Mesenchymal stem cell (in vitro differentiated cells and primary cell): ENCODE measurements at regions not wholly inside any gene's neighbourhood (a gene's known extent, or its start where the extent isn't known, plus 50 kb on each side); places are given as distances from the start of the nearest gene placed in this dataset.
"Not testable (repeated sequence)": the region's sequence is repeated elsewhere in the genome, so short reads cannot be mapped to it uniquely, and the experiment has no call there.

ENCODE experiments used
- DNase-seq: peaks from one replicate; pipeline ENCODE4 v3.0.0-alpha.2; 2013
- H2AFZ ChIP-seq: one replicate; pipeline ENCODE4 v1.6.1; 2013; ENCODE audit warnings: low read depth, mild to moderate bottlenecking, control low read depth, inconsistent platforms, low read length, moderate library complexity
- H2AK5ac ChIP-seq: 2 replicates; pipeline ENCODE4 v1.6.1; 2013; ENCODE audit warnings: low read length, moderate library complexity, mild to moderate bottlenecking, inconsistent platforms; ENCODE audit not compliant: severe bottlenecking
- H2BK120ac ChIP-seq: one replicate; pipeline ENCODE4 v1.6.1; 2013; ENCODE audit warnings: low read depth, mild to moderate bottlenecking, inconsistent platforms, low read length, moderate library complexity
- H2BK12ac ChIP-seq, 2 experiments: one replicate each; pipeline ENCODE4 v1.6.1; 2013; ENCODE audit warnings: inconsistent platforms in 2 of 2, low read length in 2 of 2, mild to moderate bottlenecking in 2 of 2, moderate library complexity in 2 of 2, control low read depth in 1 of 2
- H2BK15ac ChIP-seq: one replicate; pipeline ENCODE4 v1.6.1; 2013; ENCODE audit warnings: mild to moderate bottlenecking, low read depth, inconsistent platforms; ENCODE audit not compliant: poor library complexity, severe bottlenecking
- H2BK5ac ChIP-seq: 2 replicates; pipeline ENCODE4 v1.6.1; 2013; ENCODE audit warnings: low read depth, mild to moderate bottlenecking, low read length, control low read depth, inconsistent platforms; ENCODE audit not compliant: poor library complexity, severe bottlenecking
- H3K14ac ChIP-seq, 2 experiments: one replicate each; pipeline ENCODE4 v1.6.1; 2013; ENCODE audit warnings: inconsistent platforms in 2 of 2, low read length in 2 of 2, control low read depth in 1 of 2, mild to moderate bottlenecking in 1 of 2, moderate library complexity in 1 of 2
- H3K18ac ChIP-seq, 2 experiments: one replicate each; pipeline ENCODE4 v1.6.1; 2013; ENCODE audit warnings: inconsistent platforms in 2 of 2, low read length in 2 of 2, control low read depth in 1 of 2, low read depth in 1 of 2, mild to moderate bottlenecking in 1 of 2
- H3K23ac ChIP-seq, 2 experiments: one replicate each; pipeline ENCODE4 v1.6.1; 2013; ENCODE audit warnings: inconsistent platforms in 2 of 2, low read length in 2 of 2, mild to moderate bottlenecking in 2 of 2, moderate library complexity in 2 of 2, control low read depth in 1 of 2
- H3K27ac ChIP-seq: 2 replicates; pipeline ENCODE4 v1.5.1; 2013; ENCODE audit warnings: mild to moderate bottlenecking, moderate library complexity, low read length, control low read depth, inconsistent platforms; ENCODE audit not compliant: poor library complexity, severe bottlenecking
- H3K27me3 ChIP-seq, 2 experiments: 2 replicates each; pipeline versions ENCODE4 v1.6.1 to v1.7.0; 2013; ENCODE audit warnings: low read length in 2 of 2, mild to moderate bottlenecking in 2 of 2, moderate library complexity in 2 of 2, control low read depth in 1 of 2, inconsistent platforms in 1 of 2; ENCODE audit not compliant: control insufficient read depth in 1 of 2, insufficient read depth in 1 of 2
- H3K36me3 ChIP-seq, 2 experiments: 2 replicates each; pipeline versions ENCODE4 v1.6.1 to v1.7.0; 2013; ENCODE audit warnings: low read length in 2 of 2, control low read depth in 1 of 2, inconsistent platforms in 1 of 2, low read depth in 1 of 2, mild to moderate bottlenecking in 1 of 2; ENCODE audit not compliant: insufficient read depth in 2 of 2, control insufficient read depth in 1 of 2
- H3K4ac ChIP-seq, 2 experiments: one replicate each; pipeline ENCODE4 v1.6.1; 2013; ENCODE audit warnings: inconsistent platforms in 2 of 2, low read length in 2 of 2, mild to moderate bottlenecking in 2 of 2, moderate library complexity in 2 of 2, control low read depth in 1 of 2, low read depth in 1 of 2
- H3K4me1 ChIP-seq: 2 replicates; pipeline ENCODE4 v1.6.1; 2013; ENCODE audit warnings: low read depth, low read length, control low read depth; ENCODE audit not compliant: control insufficient read depth, insufficient read depth
- H3K4me2 ChIP-seq: 2 replicates; pipeline ENCODE4 v1.6.1; 2013; ENCODE audit warnings: low read length, mild to moderate bottlenecking, inconsistent platforms; ENCODE audit not compliant: poor library complexity, severe bottlenecking
- H3K4me3 ChIP-seq, 2 experiments: 2 replicates each; pipeline versions ENCODE4 v1.5.1 to v1.7.0; 2013; ENCODE audit warnings: low read length in 2 of 2, mild to moderate bottlenecking in 2 of 2, control low read depth in 1 of 2, low read depth in 1 of 2; ENCODE audit not compliant: insufficient read depth in 1 of 2
- H3K79me1 ChIP-seq: replicated peaks from 2 replicates; pipeline ENCODE4 v1.6.1; 2013; ENCODE audit warnings: mild to moderate bottlenecking, control low read depth, low read length, inconsistent platforms; ENCODE audit not compliant: poor library complexity, severe bottlenecking
- H3K9ac ChIP-seq: 2 replicates; pipeline ENCODE4 v1.7.0; 2013; ENCODE audit warnings: mild to moderate bottlenecking, low read length, moderate library complexity
- H3K9me3 ChIP-seq: 2 replicates; pipeline ENCODE4 v1.7.0; 2013; ENCODE audit warnings: mild to moderate bottlenecking, low read length; ENCODE audit not compliant: control insufficient read depth
- H4K8ac ChIP-seq: one replicate; pipeline ENCODE4 v1.6.1; 2013; ENCODE audit warnings: inconsistent platforms, mild to moderate bottlenecking, low read length, moderate library complexity
- H4K91ac ChIP-seq: one replicate; pipeline ENCODE4 v1.6.1; 2013; ENCODE audit warnings: mild to moderate bottlenecking, low read length, inconsistent platforms
- WGBS: methylation state at CpG from one replicate; pipeline ENCODE4 v1.1.7; 2013; ENCODE audit warnings: mixed read lengths; 5-methylcytosine and 5-hydroxymethylcytosine counted together

DNA sequence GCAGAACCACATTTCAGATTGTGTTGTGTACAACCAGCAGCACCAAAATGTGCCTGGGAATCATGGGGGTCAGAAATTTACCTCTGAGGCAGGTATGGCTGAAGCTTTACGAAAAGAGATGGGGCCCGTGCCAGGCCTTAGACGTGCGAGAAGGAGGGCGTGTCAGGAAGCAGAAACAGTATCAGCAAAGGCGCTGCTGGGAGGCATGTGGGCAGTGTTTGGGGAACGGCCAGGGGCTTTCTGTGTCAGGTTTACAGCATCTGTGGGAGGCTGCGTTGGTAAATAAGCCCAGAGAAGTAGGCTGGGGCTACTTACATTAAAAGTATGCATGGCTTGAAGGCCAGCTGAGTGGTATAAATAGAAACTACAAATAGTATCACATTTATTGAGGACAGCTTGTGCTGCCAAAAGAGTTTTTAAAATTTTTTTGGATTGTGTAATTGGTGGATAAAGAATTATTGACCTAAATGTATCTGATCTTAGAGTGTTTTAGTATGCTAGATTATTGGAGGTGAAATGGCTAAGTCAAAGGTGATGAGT, 120.5 kb upstream of the SIMC1 start:
- H3K79me1 ChIP-seq, H3K23ac ChIP-seq, H3K27me3 ChIP-seq, H2AK5ac ChIP-seq, H3K14ac ChIP-seq, H3K9me3 ChIP-seq, H4K8ac ChIP-seq, H3K4me1 ChIP-seq, H3K4ac ChIP-seq, H3K4me2 ChIP-seq, H3K4me3 ChIP-seq, H3K18ac ChIP-seq, H3K36me3 ChIP-seq, H2BK12ac ChIP-seq, DNase-seq, H3K9ac ChIP-seq, H2BK120ac ChIP-seq, H2AFZ ChIP-seq, H3K27ac ChIP-seq, H2BK15ac ChIP-seq, H2BK5ac ChIP-seq, H4K91ac ChIP-seq: not testable (repeated sequence)
- no CpG with 5 or more reads among the region's 8 CpGs for WGBS

DNA sequence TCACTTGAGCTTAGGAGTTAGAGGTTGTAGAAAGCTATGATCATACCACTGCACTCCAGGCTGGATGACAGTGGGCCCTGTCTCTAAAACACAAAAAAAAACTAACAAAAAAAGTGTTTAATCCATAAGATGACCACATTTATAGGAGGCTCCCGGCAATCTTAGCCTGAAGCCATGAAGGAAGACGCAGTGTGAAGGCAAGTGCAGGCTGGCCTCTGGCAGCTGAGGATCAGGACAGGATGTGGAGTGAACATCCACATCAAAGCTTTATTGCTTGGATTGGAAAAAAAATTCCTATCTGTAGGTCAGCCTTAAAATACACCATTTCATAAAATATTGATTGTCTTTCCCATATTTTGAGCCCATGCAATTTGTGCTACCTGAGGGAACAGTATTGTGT, 115.9 kb upstream of the SIMC1 start:
- not testable (repeated sequence) for H3K4me3 ChIP-seq, H3K4ac ChIP-seq, H2BK120ac ChIP-seq, H3K18ac ChIP-seq, H3K14ac ChIP-seq, H3K4me2 ChIP-seq, H3K9me3 ChIP-seq, H2AK5ac ChIP-seq, H3K27me3 ChIP-seq, H2BK12ac ChIP-seq, H4K91ac ChIP-seq, H3K36me3 ChIP-seq, H2AFZ ChIP-seq, H3K4me1 ChIP-seq, H3K79me1 ChIP-seq, H3K23ac ChIP-seq, H4K8ac ChIP-seq, H2BK15ac ChIP-seq, H3K9ac ChIP-seq, DNase-seq, H2BK5ac ChIP-seq, H3K27ac ChIP-seq
- WGBS = 95% methylated on average over 2 of the region's 2 CpGs

DNA sequence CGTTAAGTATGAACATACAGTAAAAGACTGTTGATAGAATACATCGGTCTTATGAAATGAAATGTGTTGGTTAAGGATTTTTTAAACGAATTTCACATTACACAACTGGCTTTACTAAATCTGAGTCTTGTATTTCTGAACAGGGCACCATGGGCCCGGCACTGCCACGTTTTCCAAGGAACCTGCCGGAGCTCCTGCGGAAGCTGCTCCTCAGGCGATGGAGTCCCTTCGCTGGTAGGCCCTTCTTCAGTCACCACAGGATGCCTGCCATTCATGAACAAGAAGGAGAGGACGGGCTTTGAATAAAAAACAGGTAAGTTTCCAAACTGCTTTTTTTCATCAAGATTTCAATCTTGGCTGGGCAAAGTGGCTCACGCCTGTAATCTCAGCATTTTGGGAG, 114.1 kb upstream of the SIMC1 start:
- not testable (repeated sequence) for H2AK5ac ChIP-seq, H3K4ac ChIP-seq, H2BK12ac ChIP-seq, H2AFZ ChIP-seq, DNase-seq, H3K27me3 ChIP-seq, H3K36me3 ChIP-seq, H3K14ac ChIP-seq, H3K9me3 ChIP-seq, H2BK120ac ChIP-seq, H2BK15ac ChIP-seq, H4K91ac ChIP-seq, H3K9ac ChIP-seq, H3K27ac ChIP-seq, H3K18ac ChIP-seq, H3K4me2 ChIP-seq, H3K4me1 ChIP-seq, H3K79me1 ChIP-seq, H3K23ac ChIP-seq, H2BK5ac ChIP-seq, H3K4me3 ChIP-seq, H4K8ac ChIP-seq
- WGBS = 83% methylated on average over 9 of the region's 11 CpGs

GRCh38 chr5:176131771-176132170, 106.5 kb upstream of the SIMC1 start:
- H3K4me2 ChIP-seq = no peak overlapping the region
- H3K23ac ChIP-seq = no peak overlapping the region
- no peak overlapping the region for H3K27ac ChIP-seq
- no peaks in the 10 kb centered on the region for H3K79me1 ChIP-seq
- no peak overlapping the region for H2AK5ac ChIP-seq
- H3K9ac ChIP-seq = no peak overlapping the region
- H3K18ac ChIP-seq = no peak overlapping the region
- peaks cover 2% of the 10 kb centered on the region for H3K4me1 ChIP-seq
- no peak overlapping the region for H3K4ac ChIP-seq
- no peak overlapping the region for H4K91ac ChIP-seq
- H3K27me3 ChIP-seq = peaks cover 32 to 36% of the 10 kb centered on the region in 2 experiments
- H2BK12ac ChIP-seq = no peak overlapping the region
- no peaks in the 10 kb centered on the region for H3K9me3 ChIP-seq
- H4K8ac ChIP-seq = no peak overlapping the region
- H2BK5ac ChIP-seq = no peak overlapping the region
- no peak overlapping the region for H2BK120ac ChIP-seq
- H3K14ac ChIP-seq = no peak overlapping the region
- H2BK15ac ChIP-seq = no peak overlapping the region
- H3K4me3 ChIP-seq = no peak overlapping the region
- no peak for DNase-seq
- WGBS = 25% methylated on average over 1 of the region's 1 CpG
- H3K36me3 ChIP-seq = no peaks in the 10 kb centered on the region
- no peak overlapping the region for H2AFZ ChIP-seq
